GM12878 (cell line): ENCODE measurements at regions not wholly inside any gene's neighbourhood (a gene's known extent, or its start where the extent isn't known, plus 50 kb on each side); places are given as distances from the start of the nearest gene placed in this dataset.

Source experiments
- BRCA1 ChIP-seq: IDR thresholded peaks from 2 replicates; pipeline ENCODE4 v1.6.1; 2011; ENCODE audit warnings: low read depth, low read length, improper control_type of control experiment
- CBX3 ChIP-seq: fragments of 200-600 bp; sonication (generic); IDR thresholded peaks from 2 replicates; pipeline ENCODE4 v1.6.1; 2016; ENCODE audit warnings: low read depth, borderline replicate concordance
- ELK1 ChIP-seq: IDR thresholded peaks from 2 replicates; pipeline ENCODE4 v1.6.1; 2012; ENCODE audit warnings: low read depth, low read length, improper control_type of control experiment
- NFIC ChIP-seq: IDR thresholded peaks from 2 replicates; pipeline ENCODE4 v1.6.1; 2012; ENCODE audit warnings: low read depth, mild to moderate bottlenecking, inconsistent platforms, low read length, moderate library complexity
- NR2C1 ChIP-seq: fragments of 450-650 bp; IDR thresholded peaks from 2 replicates; pipeline ENCODE4 v1.6.1; 2017; ENCODE audit warnings: antibody characterized with exemption, mild to moderate bottlenecking, moderate library complexity
- RELA ChIP-seq: fragments of 450-650 bp; IDR thresholded peaks from 2 replicates; pipeline ENCODE4 v1.8.0; 2014; ENCODE audit warnings: borderline replicate concordance; ENCODE audit not compliant: partially characterized antibody
- ZNF384 ChIP-seq: IDR thresholded peaks from 2 replicates; pipeline ENCODE4 v1.6.1; 2012; ENCODE audit warnings: low read depth, mild to moderate bottlenecking, low read length, improper control_type of control experiment, borderline replicate concordance
- ZNF592 ChIP-seq: fragments of 450-650 bp; IDR thresholded peaks from 2 replicates; pipeline ENCODE4 v1.6.1; 2017; ENCODE audit warnings: mild to moderate bottlenecking, moderate library complexity
- ZNF687 ChIP-seq: fragments of 450-650 bp; IDR thresholded peaks from 2 replicates; pipeline ENCODE4 v1.6.1; 2017; ENCODE audit warnings: mild to moderate bottlenecking, moderate library complexity

GRCh38 chr13:39250440-39250839 lies 212.2 kb downstream of the NHLRC3 start (continued):
- no peak for TF ChIP-seq ZNF592
- TF ChIP-seq NFIC: no peak
- no peak for TF ChIP-seq CBX3
- TF ChIP-seq NR2C1: no peak
- TF ChIP-seq BRCA1: no peak
- no peak for TF ChIP-seq ELK1
- TF ChIP-seq ZNF384: no peak
- no peak for TF ChIP-seq ZNF687
- TF ChIP-seq RELA: no peak
